ENCODE measurements at regions not wholly inside any gene's neighbourhood (a gene's known extent, or its start where the extent isn't known, plus 50 kb on each side); places are given as distances from the start of the nearest gene placed in this dataset.

GRCh38 chr10:131660427-131660826 is 240.4 kb upstream of the PPP2R2D start:
- no peak for DNase-seq (ENCODE audit: low read depth in 3 of 3, low spot score in 1 of 3)

- DNase-seq (ENCODE audit: low read depth in 3 of 3, low spot score in 1 of 3) = no peak
These were observed 238.0 kb upstream of the PPP2R2D start for GRCh38 chr10:131662851-131663250.

GRCh38 chr10:131663351-131663750 is 237.5 kb upstream of the PPP2R2D start:
- no peak for DNase-seq (ENCODE audit: low read depth in 3 of 3, low spot score in 1 of 3)

- no peak for DNase-seq (ENCODE audit: low read depth in 3 of 3, low spot score in 1 of 3)
These were observed 234.7 kb upstream of the PPP2R2D start for GRCh38 chr10:131666091-131666490.

- no peak for DNase-seq (ENCODE audit: low read depth in 3 of 3, low spot score in 1 of 3)
These were observed 233.8 kb upstream of the PPP2R2D start for GRCh38 chr10:131667047-131667446.

- no peak for DNase-seq (ENCODE audit: low read depth in 3 of 3, low spot score in 1 of 3)
These were observed 233.2 kb upstream of the PPP2R2D start for GRCh38 chr10:131667561-131667960.

- no peak for DNase-seq (ENCODE audit: low read depth in 3 of 3, low spot score in 1 of 3)
These were observed 231.9 kb upstream of the PPP2R2D start for GRCh38 chr10:131668903-131669302.

GRCh38 chr10:131669838-131670237 is 231.0 kb upstream of the PPP2R2D start:
- no peak for DNase-seq (ENCODE audit: low read depth in 3 of 3, low spot score in 1 of 3)

- DNase-seq (ENCODE audit: low read depth in 3 of 3, low spot score in 1 of 3) = no peak
These were observed 230.5 kb upstream of the PPP2R2D start for GRCh38 chr10:131670341-131670740.

- no peak for DNase-seq (ENCODE audit: low read depth in 3 of 3, low spot score in 1 of 3)
These were observed 227.4 kb upstream of the PPP2R2D start for GRCh38 chr10:131673396-131673795.

- no peak for DNase-seq (ENCODE audit: low read depth in 3 of 3, low spot score in 1 of 3)
These were observed 226.7 kb upstream of the PPP2R2D start for GRCh38 chr10:131674130-131674529.

- DNase-seq (ENCODE audit: low read depth in 3 of 3, low spot score in 1 of 3) = no peak
These were observed 225.7 kb upstream of the PPP2R2D start for GRCh38 chr10:131675104-131675503.

- no peak for DNase-seq (ENCODE audit: low read depth in 3 of 3, low spot score in 1 of 3)
These were observed 224.6 kb upstream of the PPP2R2D start for GRCh38 chr10:131676046-131676799.

GRCh38 chr10:131676800-131677421 is 223.9 kb upstream of the PPP2R2D start:
- no peak for DNase-seq (ENCODE audit: low read depth in 3 of 3, low spot score in 1 of 3)

- DNase-seq (ENCODE audit: low read depth in 3 of 3, low spot score in 1 of 3) = no peak
These were observed 223.1 kb upstream of the PPP2R2D start for GRCh38 chr10:131677671-131678070.

- no peak for DNase-seq (ENCODE audit: low read depth in 3 of 3, low spot score in 1 of 3)
These were observed 222.6 kb upstream of the PPP2R2D start for GRCh38 chr10:131678171-131678570.

- DNase-seq (ENCODE audit: low read depth in 3 of 3, low spot score in 1 of 3) = no peak
These were observed 222.2 kb upstream of the PPP2R2D start for GRCh38 chr10:131678613-131679012.

- DNase-seq (ENCODE audit: low read depth in 3 of 3, low spot score in 1 of 3) = no peak
These were observed 220.9 kb upstream of the PPP2R2D start for GRCh38 chr10:131679926-131680325.

- DNase-seq (ENCODE audit: low read depth in 3 of 3, low spot score in 1 of 3) = no peak
These were observed 219.7 kb upstream of the PPP2R2D start for GRCh38 chr10:131681122-131681521.

- no peak for DNase-seq (ENCODE audit: low read depth in 3 of 3, low spot score in 1 of 3)
These were observed 219.2 kb upstream of the PPP2R2D start for GRCh38 chr10:131681656-131682055.

GRCh38 chr10:131682271-131682962 is 218.4 kb upstream of the PPP2R2D start:
- DNase-seq (ENCODE audit: low read depth in 3 of 3, low spot score in 1 of 3) = no peak

GRCh38 chr10:131683281-131683861 is 217.4 kb upstream of the PPP2R2D start:
- no peak for DNase-seq (ENCODE audit: low read depth in 3 of 3, low spot score in 1 of 3)

Measured in stimulated activated CD4-positive, alpha-beta T cell treated with anti-CD3 and anti-CD28 coated beads, TNF-alpha, amount 100 ng/mL, for 1 hour (primary cell).